ENCODE measurements at regions not wholly inside any gene's neighbourhood (a gene's known extent, or its start where the extent isn't known, plus 50 kb on each side); places are given as distances from the start of the nearest gene placed in this dataset.

DNA sequence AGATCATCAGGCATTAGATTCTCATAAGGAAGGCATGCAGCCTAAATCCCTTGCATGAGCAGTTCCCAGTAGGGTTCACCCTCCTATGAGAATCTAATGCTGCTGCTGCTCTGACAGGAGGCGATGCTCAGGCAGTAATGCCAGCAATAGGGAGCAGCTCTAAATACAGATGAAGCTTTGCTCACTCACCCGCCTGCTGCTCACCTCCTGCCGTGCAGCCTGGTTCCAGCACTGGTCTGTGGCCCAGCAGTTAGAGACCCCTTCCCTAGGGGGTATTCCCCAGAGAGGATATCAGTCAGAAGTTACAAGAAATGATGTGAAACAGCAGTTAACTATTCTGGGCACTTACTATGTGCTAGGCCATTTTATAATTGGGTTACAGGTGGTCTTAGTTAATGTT lies 226.0 kb downstream of the KCNJ3 start:
- no peak for TF ChIP-seq POLR2A (IDR thresholded peaks at IDR 0.05)
- TF ChIP-seq, protein P1, sequence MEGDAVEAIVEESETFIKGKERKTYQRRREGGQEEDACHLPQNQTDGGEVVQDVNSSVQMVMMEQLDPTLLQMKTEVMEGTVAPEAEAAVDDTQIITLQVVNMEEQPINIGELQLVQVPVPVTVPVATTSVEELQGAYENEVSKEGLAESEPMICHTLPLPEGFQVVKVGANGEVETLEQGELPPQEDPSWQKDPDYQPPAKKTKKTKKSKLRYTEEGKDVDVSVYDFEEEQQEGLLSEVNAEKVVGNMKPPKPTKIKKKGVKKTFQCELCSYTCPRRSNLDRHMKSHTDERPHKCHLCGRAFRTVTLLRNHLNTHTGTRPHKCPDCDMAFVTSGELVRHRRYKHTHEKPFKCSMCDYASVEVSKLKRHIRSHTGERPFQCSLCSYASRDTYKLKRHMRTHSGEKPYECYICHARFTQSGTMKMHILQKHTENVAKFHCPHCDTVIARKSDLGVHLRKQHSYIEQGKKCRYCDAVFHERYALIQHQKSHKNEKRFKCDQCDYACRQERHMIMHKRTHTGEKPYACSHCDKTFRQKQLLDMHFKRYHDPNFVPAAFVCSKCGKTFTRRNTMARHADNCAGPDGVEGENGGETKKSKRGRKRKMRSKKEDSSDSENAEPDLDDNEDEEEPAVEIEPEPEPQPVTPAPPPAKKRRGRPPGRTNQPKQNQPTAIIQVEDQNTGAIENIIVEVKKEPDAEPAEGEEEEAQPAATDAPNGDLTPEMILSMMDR (IDR thresholded peaks at IDR 0.05), result no peak

DNA sequence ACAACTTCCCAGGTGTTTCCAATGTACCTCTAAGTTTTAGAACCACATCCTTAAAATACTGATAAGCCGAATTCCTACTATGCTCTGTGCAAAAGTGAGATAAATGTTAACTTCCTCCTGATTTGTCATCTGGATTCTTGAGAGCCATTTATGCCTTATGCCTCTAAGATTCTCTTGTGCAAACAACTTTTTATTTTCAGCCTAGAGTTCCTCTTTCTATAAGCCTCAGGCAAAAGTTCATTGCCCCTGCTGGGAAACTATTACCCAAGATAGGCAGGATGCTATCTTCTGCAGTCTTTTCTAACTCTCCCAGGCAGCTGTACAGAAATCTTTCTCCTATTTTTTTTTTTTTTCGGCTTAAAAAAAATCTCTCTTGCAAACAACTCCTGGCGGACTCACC lies 216.1 kb downstream of the KCNJ3 start:
- no peaks in the 10 kb centered on the region for H3K36me3 ChIP-seq
- no peak overlapping the region for H3K27ac ChIP-seq
- no peak for TF ChIP-seq POLR2A (IDR thresholded peaks at IDR 0.05)
- TF ChIP-seq, protein P1 (IDR thresholded peaks at IDR 0.05), result no peak
- no peaks in the 10 kb centered on the region for H3K9me3 ChIP-seq
- no peaks in the 10 kb centered on the region for H3K27me3 ChIP-seq
- no peaks in the 10 kb centered on the region for H3K4me1 ChIP-seq
- H3K4me3 ChIP-seq, result no peak overlapping the region
- DNase-seq, result no peak

More for the DNA sequence above, 226.0 kb downstream of the KCNJ3 start:
- DNase-seq, result no peak
- Histone ChIP-seq H3K36me3 (no peaks in the 10 kb centered on the region), H3K27me3 (no peaks in the 10 kb centered on the region), H3K9me3 (no peaks in the 10 kb centered on the region), H3K27ac (no peak overlapping the region), H3K4me3 (no peak overlapping the region), H3K4me1 (no peaks in the 10 kb centered on the region)

DNA sequence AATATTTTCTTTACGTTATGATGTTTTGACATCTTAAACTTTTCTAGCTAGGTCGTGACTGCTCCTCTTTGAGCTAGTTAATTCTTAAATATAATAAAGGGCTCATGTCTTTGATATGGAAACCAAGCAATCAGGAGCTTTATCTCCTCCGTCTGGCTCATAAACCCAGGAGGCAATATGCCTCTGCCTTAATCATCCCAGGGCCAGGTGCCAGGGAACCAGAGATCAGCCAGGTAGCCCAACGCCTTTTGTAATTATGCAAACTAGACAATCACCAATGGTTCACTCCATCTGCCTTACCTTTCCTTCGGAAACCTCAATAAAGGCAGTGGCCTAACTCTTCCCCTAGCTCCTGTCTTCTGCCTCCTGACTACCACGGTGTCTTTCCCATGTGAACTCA lies 213.7 kb downstream of the KCNJ3 start:
- Histone ChIP-seq H3K4me1 (no peaks in the 10 kb centered on the region), H3K27ac (no peak overlapping the region), H3K36me3 (no peaks in the 10 kb centered on the region), H3K9me3 (no peaks in the 10 kb centered on the region), H3K27me3 (no peaks in the 10 kb centered on the region), H3K4me3 (no peak overlapping the region)
- peak in 2 of 3 donors; percentile 75 to 82 for DNase-seq
- no peak for TF ChIP-seq POLR2A (IDR thresholded peaks at IDR 0.05)
- TF ChIP-seq, protein P1 (IDR thresholded peaks at IDR 0.05), result no peak

DNA sequence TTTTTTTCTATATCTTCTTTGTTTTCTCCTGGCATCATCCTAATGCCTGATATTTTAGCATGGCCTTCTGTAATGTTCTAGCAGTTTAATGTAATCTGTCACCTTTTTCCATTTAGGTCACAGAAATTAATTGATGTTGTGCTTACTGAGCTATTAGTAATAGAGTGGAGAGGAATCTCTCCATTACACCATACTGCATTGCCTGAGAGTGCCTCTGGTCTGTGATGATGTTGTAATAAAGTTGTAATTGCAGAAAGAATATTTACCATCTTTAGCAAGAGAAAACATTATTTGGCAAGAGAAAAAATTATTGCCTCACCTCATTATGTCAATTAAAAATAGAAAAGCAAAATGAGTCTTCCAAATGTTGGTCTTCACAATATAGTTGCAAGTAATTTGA lies 213.2 kb downstream of the KCNJ3 start:
- H3K4me3 ChIP-seq, result no peak overlapping the region
- H3K27me3 ChIP-seq, result no peaks in the 10 kb centered on the region
- TF ChIP-seq, protein P1 (IDR thresholded peaks at IDR 0.05), result no peak
- no peak overlapping the region for H3K27ac ChIP-seq
- no peaks in the 10 kb centered on the region for H3K36me3 ChIP-seq
- no peaks in the 10 kb centered on the region for H3K4me1 ChIP-seq
- no peak for DNase-seq
- H3K9me3 ChIP-seq, result no peaks in the 10 kb centered on the region

DNA sequence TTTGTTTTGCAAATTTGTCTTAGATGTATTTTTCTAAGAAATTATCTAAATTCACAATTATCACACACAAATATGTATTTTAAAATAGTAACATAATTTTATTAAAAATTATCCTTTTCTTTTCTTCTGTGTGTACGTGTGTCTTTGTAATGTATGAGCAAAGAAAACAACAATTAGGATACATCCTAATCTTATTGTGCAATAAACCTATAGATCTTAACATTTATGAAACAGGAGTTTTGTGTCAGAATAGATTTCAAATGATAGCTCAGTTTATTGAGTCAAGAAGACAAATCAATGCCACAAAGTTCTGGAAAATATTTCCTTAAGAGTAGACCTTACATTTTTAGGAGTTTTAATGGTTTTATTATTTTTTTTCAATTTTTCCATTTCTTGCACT lies 212.2 kb downstream of the KCNJ3 start:
- Histone ChIP-seq H3K4me3 (no peak overlapping the region), H3K27me3 (no peaks in the 10 kb centered on the region)
- TF ChIP-seq, protein P1 (IDR thresholded peaks at IDR 0.05), result no peak
- TF ChIP-seq POLR2A (IDR thresholded peaks at IDR 0.05), result no peak

DNA sequence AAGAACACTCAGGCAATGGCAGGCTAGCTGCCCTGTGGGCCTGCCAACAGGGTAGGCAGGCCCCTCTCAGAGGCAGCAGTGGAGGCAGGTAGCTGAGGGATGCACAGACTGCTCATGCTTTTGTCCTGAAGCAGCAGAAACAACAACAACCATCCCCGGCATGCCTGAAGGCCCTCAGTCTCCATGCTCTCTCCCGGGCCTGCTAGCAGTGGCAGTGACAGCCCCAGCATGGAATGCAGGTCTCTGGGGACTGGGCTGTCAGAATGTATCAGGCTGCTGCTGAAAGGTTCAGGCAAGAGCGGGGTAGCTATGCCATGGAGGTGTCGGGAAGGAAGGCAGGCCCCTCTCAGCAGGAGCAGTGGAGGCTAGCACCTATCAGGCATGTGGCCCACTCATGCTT lies 209.8 kb downstream of the KCNJ3 start:
- DNase-seq, result peak in 1 of 3 donors; percentile 37
- H3K27me3 ChIP-seq, result no peaks in the 10 kb centered on the region

More for the DNA sequence above, 212.2 kb downstream of the KCNJ3 start:
- no peaks in the 10 kb centered on the region for H3K4me1 ChIP-seq
- H3K9me3 ChIP-seq, result no peaks in the 10 kb centered on the region
- H3K27ac ChIP-seq, result no peak overlapping the region
- DNase-seq, result no peak
- H3K36me3 ChIP-seq, result no peaks in the 10 kb centered on the region

More for the DNA sequence above, 209.8 kb downstream of the KCNJ3 start:
- TF ChIP-seq POLR2A (IDR thresholded peaks at IDR 0.05), result no peak
- TF ChIP-seq, protein P1 (IDR thresholded peaks at IDR 0.05), result no peak
- H3K36me3 ChIP-seq, result no peaks in the 10 kb centered on the region
- H3K4me1 ChIP-seq, result no peaks in the 10 kb centered on the region
- no peak overlapping the region for H3K4me3 ChIP-seq
- H3K27ac ChIP-seq, result no peak overlapping the region
- H3K9me3 ChIP-seq, result no peaks in the 10 kb centered on the region

Measured in Peyer's patch (tissue), 4 donors.